Lower leg skin (tissue), 4 donors: ENCODE measurements at regions not wholly inside any gene's neighbourhood (a gene's known extent, or its start where the extent isn't known, plus 50 kb on each side); places are given as distances from the start of the nearest gene placed in this dataset.

Source experiments
- DNase-seq, 2 donors: peaks; one replicate each; pipeline ENCODE4 v3.0.0-alpha.2; 2019; ENCODE audit warnings: low spot score in 2 of 2
- H3K4me3 ChIP-seq: fragments of 200-600 bp; sonication (generic); 2 replicates; pipeline ENCODE4 v1.5.1; 2017; ENCODE audit warnings: mild to moderate bottlenecking, low read depth; ENCODE audit not compliant: poor library complexity, severe bottlenecking
- POLR2A ChIP-seq, 2 donors: fragments of 450-650 bp; IDR thresholded peaks; one replicate each; pipeline ENCODE4 v1.6.1; 2016 to 2017; ENCODE audit warnings: antibody characterized with exemption in 2 of 2, mild to moderate bottlenecking in 1 of 2, moderate library complexity in 1 of 2
- WGBS, 2 donors: methylation state at CpG; one replicate each; pipeline ENCODE4 v1.1.5; 2018; 5-methylcytosine and 5-hydroxymethylcytosine counted together
- intact Hi-C: fragments of 100-400 bp; cut with DNase I; formaldehyde crosslinking; loops from one replicate; pipeline ENCODE4 v1.15.0; 2023; ENCODE audit warnings: low total_unique reads
- TF ChIP-seq, protein P1 (sequence below), 3 donors: fragments of 450-650 bp; IDR thresholded peaks; one replicate each; pipeline ENCODE4 v1.5.1; 2016; ENCODE audit warnings: antibody characterized with exemption in 3 of 3, mild to moderate bottlenecking in 3 of 3, moderate library complexity in 2 of 3

DNA sequence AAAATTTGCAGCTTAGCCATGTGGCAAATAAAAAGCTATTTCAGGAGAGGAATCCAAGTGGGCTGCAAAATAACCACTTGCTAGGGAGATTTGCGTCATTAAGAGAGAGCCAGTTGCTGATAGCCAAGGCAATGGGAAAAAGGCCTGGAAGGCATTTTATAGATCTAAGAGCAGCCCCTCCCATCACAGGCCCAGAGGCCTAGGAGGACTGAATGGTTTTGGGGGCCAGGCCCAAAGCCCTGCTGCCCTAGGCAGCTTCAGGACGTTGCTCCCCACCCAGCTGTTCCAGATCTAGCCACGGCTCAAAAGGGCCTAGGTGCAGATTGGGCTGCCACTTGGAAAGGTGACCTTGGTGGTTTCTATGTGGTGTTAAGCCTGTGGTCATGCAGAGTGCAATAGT lies 169.0 kb downstream of the AASDHPPT start:
- WGBS, 2 donors, result 78 to 84% methylated on average over 3 of the region's 3 CpGs
- TF ChIP-seq POLR2A (IDR thresholded peaks at IDR 0.05), result no peak
- TF ChIP-seq, protein P1, sequence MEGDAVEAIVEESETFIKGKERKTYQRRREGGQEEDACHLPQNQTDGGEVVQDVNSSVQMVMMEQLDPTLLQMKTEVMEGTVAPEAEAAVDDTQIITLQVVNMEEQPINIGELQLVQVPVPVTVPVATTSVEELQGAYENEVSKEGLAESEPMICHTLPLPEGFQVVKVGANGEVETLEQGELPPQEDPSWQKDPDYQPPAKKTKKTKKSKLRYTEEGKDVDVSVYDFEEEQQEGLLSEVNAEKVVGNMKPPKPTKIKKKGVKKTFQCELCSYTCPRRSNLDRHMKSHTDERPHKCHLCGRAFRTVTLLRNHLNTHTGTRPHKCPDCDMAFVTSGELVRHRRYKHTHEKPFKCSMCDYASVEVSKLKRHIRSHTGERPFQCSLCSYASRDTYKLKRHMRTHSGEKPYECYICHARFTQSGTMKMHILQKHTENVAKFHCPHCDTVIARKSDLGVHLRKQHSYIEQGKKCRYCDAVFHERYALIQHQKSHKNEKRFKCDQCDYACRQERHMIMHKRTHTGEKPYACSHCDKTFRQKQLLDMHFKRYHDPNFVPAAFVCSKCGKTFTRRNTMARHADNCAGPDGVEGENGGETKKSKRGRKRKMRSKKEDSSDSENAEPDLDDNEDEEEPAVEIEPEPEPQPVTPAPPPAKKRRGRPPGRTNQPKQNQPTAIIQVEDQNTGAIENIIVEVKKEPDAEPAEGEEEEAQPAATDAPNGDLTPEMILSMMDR (IDR thresholded peaks at IDR 0.05), result no peak
- DNase-seq, result no peak
- intact Hi-C loops, result no loop called here
- H3K4me3 ChIP-seq, result no peak overlapping the region

DNA sequence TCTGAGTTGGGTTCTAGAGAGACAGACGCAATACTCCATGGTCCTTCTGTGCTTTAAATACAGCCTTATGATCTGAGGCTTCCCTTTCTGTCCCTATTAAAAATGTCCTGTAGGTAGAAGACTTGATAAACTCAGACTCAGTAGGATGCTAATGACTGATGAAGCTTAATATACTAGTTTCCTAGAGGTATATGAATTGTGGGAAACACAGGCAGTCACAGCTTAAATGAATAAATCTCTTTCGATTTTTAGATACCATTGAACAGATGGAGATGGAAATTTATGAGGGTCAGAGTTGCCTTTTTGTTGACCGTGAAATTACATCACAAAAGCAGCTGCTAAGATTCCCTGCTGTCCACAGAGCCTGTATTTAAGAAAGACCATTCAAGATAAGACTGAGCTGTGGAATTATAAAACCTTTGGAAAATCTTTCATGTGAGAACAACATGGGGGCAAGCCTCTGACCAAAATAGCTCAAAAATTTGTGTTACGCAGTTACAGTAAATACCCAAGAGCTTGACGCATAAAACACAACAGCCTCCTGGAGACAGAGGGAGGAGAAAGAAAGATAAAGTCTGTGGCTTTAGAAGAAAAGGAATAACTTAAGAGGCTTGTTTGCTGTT lies 172.3 kb downstream of the AASDHPPT start:
- H3K4me3 ChIP-seq, result no peak overlapping the region
- DNase-seq, result no peak
- TF ChIP-seq, protein P1 (IDR thresholded peaks at IDR 0.05), result no peak
- TF ChIP-seq POLR2A (IDR thresholded peaks at IDR 0.05), result no peak
- WGBS, 2 donors, result 75 to 76% methylated on average over 5 of the region's 5 CpGs
- intact Hi-C loops, result no loop called here

DNA sequence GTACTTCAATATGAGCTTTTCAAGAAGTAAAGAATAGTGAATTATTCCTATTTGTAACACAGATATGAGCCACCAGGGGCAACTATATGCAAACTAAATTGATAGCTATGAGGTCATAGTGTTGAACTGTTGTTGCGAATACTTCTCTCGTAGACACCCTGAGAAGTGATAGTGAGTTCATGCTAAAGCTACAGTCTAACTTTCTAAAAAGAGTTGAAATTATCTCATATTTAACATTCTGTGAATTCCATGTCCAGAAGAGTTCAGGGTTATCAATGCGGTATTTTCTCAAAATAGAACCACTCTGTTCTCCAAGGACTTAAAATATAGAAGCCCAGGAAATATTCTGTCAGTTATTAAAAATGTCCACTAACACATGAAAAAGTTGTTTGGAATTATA lies 185.4 kb downstream of the AASDHPPT start:
- no peak for DNase-seq
- TF ChIP-seq, protein P1 (IDR thresholded peaks at IDR 0.05), result no peak
- H3K4me3 ChIP-seq, result no peak overlapping the region
- WGBS, 2 donors, result 84% methylated on average over 3 of the region's 3 CpGs
- intact Hi-C loops, result no loop called here

DNA sequence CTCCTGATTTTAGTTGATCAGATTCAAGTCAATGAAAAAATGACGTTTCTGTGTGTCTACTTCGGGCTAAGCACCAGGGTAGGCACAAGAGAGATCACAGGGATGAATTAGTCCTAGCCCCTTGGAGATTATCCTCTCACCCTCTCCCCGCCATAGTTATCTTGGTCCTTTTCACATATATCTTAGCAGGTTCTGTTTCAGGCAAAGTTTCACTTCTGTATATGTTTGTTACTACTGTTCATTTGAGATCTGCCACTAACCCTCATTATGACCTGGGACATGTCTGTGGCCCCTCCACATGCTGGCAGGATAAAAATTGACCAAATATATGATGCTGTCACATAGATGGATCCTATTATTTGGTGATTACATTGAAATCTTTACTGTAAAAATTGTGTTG lies 186.1 kb downstream of the AASDHPPT start:
- no peak for TF ChIP-seq POLR2A (IDR thresholded peaks at IDR 0.05)
- TF ChIP-seq, protein P1 (IDR thresholded peaks at IDR 0.05), result no peak
- no peak for DNase-seq
- no peak overlapping the region for H3K4me3 ChIP-seq
- 84 to 89% methylated on average over 3 of the region's 3 CpGs for WGBS, 2 donors
- intact Hi-C loops, result no loop called here

DNA sequence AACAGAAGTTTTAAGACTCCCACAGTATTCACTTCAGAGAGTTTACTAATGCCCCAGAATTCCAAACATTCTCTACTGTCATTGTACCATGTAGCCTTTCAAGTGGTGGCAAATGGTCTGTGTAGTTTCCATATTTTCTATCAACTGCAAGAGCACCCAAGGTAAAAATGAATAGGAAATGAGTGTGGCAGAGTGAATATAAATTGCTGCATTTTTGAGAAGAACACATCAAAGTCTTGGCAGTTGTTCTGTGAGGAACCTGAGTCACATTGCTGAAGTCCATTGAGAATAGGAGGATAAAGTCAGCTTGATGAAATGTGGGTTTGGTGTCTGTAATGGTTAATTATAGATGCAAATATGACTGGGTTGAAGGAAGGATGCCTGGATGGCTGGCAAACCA lies 193.6 kb downstream of the AASDHPPT start:
- H3K4me3 ChIP-seq, result no peak overlapping the region
- intact Hi-C loops, result no loop called here
- TF ChIP-seq, protein P1 (IDR thresholded peaks at IDR 0.05), result no peak
- TF ChIP-seq POLR2A (IDR thresholded peaks at IDR 0.05), result no peak
- no peak for DNase-seq

DNA sequence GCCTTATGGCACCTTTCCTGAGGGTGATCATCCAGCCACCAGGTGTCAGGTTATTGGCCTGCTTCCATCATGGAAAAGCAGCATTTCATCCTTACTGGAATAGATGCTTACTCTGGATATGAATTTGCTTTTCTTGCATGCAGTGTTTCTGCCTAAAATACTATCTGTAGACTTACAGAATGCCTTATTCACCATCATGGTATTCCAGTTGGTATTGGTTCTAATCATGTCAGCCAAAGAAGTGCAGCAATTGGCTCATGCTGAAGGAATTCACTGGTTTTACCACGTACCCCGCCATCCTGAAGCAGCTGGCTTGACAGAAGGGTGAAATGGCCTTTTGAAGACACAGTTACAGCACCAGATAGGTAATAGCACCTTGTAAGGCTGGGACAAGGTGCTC lies 194.2 kb downstream of the AASDHPPT start:
- intact Hi-C loops, result no loop called here
- 89 to 90% methylated on average over 2 of the region's 2 CpGs for WGBS, 2 donors
- H3K4me3 ChIP-seq, result no peak overlapping the region
- no peak for DNase-seq
- TF ChIP-seq, protein P1 (IDR thresholded peaks at IDR 0.05), result no peak
- TF ChIP-seq POLR2A (IDR thresholded peaks at IDR 0.05), result no peak
